NCI-H1436 (cell line): ENCODE measurements at regions not wholly inside any gene's neighbourhood (a gene's known extent, or its start where the extent isn't known, plus 50 kb on each side); places are given as distances from the start of the nearest gene placed in this dataset.
"Not testable (repeated sequence)": the region's sequence is repeated elsewhere in the genome, so short reads cannot be mapped to it uniquely, and the experiment has no call there.

Experiments
- DNase-seq: peaks from one replicate; lab custom pipeline; 2025; lab: John Stamatoyannopoulos, UW

- no peak for DNase-seq
Observed at GRCh38 chr3:132084982-132085381, 50.2 kb upstream of the CPNE4 start.

DNA sequence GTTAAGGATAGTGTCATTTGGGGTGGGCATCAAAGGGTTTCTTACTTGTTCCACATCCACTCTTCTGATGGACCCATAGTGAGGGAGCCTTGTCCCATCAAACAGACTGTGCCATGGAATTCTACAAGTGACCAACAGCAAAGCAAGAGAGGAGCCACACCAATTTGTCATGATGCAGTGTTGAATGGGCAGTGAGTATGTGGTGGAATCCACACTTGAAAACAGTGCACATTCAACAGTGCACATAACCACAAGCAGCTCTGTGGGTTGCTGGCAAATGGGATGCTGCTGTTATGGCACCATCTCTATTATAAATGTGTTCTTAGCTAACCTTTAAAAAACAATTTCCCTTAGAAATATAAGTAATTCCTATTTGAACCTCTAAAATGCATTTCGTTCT, 52.5 kb upstream of the CPNE4 start:
- no peak for DNase-seq

DNA sequence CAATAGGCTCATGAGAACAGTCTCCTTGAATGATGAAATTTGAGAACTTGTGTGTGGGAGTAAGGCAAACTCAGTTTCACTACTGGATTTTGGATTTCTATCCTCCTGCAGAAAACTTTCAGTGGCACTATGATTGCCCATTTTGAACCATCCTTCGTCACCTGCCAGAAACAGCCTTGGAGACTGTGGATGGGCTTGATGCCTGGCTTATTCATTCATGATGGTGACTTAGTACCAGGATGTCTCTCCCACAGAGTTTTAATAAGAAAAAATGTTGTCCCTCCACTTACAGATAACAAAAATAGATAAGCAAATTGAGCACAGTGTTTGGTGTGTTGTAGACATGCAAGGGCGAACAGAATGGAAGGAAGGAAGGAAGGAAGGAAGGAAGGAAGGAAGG, 53.5 kb upstream of the CPNE4 start:
- DNase-seq = no peak

GRCh38 chr3:132090921-132091320, 56.1 kb upstream of the CPNE4 start:
- no peak for DNase-seq

DNA sequence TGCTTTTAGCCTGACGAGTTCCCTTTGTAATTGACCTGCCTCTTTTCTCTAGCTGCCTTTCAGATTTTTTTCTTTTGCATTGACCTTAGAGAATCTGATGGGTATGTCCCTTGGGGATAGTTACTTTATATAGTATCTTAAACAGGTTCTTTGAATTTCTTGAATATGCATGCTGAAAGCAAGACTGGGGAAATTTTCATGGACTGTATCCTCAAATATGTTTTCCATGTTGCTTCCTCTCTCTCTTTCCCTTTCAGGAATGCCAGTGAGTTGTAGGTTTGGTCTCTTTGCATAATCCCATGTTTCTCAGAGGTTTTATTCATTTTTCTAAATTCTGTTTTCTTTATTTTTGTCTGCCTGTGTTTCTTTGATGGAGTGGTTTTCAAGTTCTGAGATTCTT, 81.8 kb upstream of the CPNE4 start:
- no peak for DNase-seq

DNA sequence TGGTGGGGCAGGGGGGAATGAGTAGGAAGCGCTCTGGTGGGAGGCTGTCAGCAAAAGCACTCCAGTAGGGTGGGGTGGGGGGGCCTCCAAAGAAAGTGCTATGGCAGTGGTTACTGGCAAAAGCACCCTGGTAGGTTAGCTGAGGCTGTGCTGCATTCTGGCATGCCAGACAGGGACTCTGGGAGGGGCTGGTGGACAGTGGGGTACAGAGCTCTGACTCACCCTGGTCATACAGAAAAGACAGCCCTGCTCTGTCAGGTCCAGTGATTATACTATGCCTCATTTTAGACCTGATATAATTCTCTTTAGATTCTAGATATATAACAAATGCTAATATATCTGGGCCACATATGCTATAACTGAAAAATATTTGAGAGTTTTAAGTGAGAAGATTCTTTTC, 82.8 kb upstream of the CPNE4 start:
- DNase-seq = no peak

GRCh38 chr3:132119531-132119930, 84.7 kb upstream of the CPNE4 start:
- DNase-seq = no peak

DNA sequence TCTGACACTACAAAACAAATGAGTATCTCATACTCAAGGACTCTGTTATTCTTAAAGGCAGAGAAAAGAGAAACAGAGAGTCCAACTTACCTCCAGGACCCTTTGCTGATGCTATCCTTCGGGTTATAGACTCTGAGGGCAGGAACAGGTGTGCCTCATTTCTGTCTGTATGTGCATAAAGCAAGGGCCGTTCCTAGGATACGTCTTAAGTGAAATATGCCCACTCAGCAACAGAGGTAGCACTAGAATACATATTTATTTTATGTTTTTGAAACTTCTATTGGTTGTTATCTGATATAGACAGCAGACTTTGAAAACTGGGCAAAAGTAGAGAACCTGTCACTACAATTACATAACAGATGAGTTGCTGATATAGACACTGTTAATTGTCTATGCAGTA, 89.3 kb upstream of the CPNE4 start:
- no peak for DNase-seq

- DNase-seq = no peak
Observed at GRCh38 chr3:132124651-132125284, 90.0 kb upstream of the CPNE4 start.

DNA sequence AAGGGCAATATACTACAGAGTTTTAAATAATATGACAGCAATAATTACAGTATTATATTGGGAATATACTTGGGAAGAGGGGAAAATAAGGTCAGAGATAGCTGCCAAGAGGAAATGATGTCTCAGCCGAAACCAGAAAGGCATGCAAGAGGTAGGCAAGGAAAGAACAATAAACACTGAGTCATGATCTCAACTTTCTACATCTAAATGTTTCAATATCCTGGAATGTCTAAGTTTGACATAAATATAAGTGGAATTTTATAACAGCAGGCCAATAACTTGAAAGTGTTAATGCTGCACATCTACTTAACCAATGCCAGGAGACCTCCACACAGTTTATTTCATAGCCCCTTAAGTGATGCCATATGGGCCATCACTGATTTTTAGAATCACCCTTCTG, 99.8 kb upstream of the CPNE4 start:
- DNase-seq = no peak

DNA sequence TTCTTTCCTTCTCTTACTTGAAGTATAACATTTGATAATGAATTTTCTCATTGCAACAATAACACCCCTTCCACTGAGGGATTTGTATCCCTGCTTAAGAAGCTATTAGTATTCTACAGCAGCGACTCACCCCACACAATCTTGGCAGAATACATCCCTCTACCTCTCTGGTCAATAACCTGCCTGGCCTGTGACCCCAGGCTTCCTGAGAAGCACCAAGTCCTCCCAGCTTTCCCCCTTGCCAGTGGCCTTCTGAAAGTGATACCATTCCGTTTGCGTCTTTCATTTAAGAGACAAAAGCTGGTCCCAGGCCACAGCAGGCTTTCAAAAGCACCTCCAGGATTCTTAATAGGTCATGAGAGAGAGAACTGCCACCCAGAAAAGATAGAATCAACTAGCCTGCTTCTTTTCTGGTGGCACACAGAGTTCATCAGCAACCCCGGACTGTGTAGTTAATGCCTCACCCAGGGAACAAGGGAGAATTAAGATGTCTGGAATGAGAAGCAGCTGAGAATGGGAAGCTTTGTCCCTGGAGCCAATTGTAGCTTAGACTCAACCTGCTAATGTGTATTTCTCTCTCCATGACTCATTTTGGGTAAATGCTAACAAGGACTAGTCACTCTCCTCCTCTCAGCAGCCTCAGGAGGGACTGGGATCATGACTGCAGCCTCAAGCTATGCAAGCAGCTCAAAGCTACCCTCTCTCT, 101.0 kb upstream of the CPNE4 start:
- DNase-seq = no peak

- no peak for DNase-seq
Observed at GRCh38 chr3:132136334-132136716, 101.5 kb upstream of the CPNE4 start.

- not testable (repeated sequence) for DNase-seq
Observed at GRCh38 chr3:132136902-132137301, 102.1 kb upstream of the CPNE4 start.

GRCh38 chr3:132145833-132146232, 111.0 kb upstream of the CPNE4 start:
- DNase-seq = no peak

DNA sequence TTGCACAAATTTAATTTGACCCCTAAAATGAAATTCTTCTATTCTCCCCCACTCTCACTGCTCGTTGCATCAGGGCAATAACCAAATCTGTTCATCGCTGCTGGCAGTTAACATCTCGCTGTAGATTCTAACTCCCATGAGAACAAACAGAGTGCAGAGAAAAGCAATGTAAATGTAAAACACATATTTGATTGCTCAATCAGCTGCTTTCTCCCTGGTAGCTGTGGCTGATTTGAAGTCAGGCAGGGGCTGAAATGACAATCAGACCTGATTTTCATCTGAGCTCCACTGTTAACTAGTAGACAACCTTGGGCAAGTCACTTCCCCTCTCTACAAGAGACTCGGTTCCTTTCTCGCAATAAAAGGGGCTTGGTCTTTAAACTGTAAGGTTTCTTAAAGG, 119.8 kb upstream of the CPNE4 start:
- DNase-seq = no peak

DNA sequence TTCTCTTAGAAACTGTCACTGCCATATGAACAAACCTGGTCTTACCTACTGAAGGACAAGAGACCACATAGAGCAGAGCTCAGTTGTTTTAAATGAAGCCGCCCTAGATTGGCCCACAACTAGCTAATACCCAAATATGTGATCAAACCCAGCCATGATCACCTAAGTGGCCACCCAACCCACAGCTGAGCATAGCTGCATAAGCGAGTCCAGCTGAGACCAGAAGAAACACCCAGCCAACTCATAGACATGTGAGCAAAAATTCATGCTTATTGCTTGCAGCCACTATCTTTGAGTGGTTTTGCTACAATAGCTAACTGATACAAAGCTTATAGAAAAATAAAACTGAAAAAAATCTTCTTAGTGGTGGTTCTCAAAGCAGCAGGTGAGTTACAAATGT, 124.3 kb upstream of the CPNE4 start:
- no peak for DNase-seq

GRCh38 chr3:132160198-132160597, 125.4 kb upstream of the CPNE4 start:
- no peak for DNase-seq

GRCh38 chr3:132161608-132162007, 126.8 kb upstream of the CPNE4 start:
- no peak for DNase-seq

DNA sequence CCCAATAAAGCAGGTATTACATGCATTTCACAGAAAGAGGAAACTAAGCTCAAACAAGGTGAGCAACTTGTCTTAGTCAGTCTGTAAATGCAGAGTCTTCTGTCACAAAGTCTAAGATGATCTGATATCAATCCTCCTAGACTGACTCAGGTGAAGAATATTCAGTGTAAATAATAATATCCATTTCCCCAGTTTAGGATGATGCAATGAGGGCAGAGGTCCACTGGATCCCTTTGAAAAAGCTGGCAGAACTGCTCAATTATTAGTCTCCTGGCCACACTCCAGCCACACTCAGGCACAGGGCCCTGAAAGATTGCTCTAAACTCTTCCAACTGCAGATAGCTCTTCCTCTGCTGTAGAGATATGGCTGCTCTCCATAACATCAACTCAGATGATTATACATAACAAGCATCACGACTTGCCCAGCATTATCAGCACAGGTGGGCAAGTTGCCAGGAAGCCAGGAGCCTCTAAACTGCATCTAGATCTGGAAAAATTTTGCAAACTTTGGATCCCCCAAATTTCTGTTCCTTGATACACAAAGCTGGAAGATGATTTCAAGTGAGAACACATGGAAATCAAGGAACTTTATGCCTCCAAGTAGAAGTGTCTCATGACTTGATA, 129.8 kb upstream of the CPNE4 start:
- DNase-seq = no peak

DNA sequence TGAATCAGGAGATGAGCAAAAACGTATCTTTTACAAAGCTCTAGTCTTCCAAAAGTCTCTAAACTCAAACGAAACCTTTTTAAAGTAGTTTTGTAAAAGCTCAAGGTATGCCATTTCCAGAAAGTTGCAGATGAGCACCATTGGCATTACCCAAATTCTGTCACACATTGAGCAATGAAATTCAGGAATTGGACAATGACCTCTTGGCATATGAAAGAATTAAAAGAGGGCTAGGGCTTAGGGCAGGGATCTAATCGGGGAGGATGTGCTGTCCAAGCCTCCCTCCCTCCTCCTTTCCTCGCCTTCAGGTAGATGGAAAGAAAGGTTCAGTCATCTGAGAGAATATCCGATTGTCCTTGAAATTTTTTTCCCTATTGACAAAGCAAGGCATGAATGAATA, 133.1 kb upstream of the CPNE4 start:
- DNase-seq = no peak

DNA sequence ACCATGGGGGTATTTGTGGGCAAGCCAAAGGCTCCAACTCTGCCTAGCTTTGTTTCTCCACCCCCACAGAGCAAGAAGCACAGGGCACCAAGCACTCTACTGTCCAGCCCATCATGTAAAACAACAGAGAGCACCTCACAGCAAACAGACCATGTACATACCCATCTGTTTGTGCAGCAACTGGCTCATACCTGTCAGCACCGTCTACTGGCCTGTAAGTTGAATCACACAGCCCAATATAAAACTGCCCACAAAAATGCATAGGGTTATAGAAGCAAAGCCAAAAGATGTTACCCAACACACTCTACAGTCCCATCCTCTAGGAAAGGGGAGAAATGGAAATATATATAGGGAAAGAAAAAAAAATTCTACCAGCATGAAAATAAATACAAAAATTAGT, 139.7 kb upstream of the CPNE4 start:
- DNase-seq = no peak

DNA sequence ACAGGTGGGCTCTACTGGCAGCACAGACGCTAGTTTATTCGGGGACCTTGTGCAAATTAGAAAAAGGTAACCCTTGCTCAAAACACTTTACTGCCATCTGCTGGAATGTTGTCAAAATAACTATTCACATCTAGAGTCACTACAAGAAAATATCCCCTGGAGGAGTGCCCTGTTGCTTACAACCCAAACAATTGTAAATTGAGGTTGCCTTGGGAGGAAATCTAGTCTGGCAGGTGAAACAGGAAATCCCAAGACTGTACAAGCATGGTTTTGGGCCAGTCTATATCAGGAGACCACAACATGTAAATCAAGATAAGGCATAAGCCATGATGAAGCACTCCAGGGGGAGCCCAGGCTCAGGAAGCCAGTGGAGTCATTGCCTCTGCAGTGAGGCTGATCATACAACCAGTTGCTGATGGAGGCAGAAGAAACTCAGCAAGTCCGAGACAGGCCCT, 136.8 kb upstream of the ACP3 start:
- peak; percentile 86 for DNase-seq

DNA sequence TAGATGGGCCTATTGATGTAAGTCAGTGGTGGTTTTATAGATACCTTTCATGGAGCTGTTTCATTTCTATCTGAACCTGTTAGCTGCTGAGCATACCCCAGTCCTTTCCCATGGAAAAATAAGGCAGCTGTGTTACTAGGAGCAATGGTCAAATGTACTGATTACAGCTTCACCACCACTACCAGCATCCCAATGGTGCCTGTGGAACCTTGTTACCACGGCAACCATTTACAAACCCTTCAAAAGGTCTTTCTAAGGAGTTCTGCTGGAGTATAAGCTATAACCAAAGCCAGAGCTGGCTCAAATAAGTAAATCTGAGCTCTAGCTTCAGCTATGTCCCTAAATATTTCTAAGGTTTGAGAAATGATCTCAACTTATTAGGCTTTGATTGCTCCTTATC, 133.4 kb upstream of the ACP3 start:
- no peak for DNase-seq

- no peak for DNase-seq
Observed at GRCh38 chr3:132187746-132188145, 129.5 kb upstream of the ACP3 start.
